ENCODE measurements at regions not wholly inside any gene's neighbourhood (a gene's known extent, or its start where the extent isn't known, plus 50 kb on each side); places are given as distances from the start of the nearest gene placed in this dataset.
"Not testable (repeated sequence)": the region's sequence is repeated elsewhere in the genome, so short reads cannot be mapped to it uniquely, and the experiment has no call there.

GRCh38 chr22:11288246-11289220, 4239.5 kb upstream of the OR11H1 start:
- TF ChIP-seq, protein P1, sequence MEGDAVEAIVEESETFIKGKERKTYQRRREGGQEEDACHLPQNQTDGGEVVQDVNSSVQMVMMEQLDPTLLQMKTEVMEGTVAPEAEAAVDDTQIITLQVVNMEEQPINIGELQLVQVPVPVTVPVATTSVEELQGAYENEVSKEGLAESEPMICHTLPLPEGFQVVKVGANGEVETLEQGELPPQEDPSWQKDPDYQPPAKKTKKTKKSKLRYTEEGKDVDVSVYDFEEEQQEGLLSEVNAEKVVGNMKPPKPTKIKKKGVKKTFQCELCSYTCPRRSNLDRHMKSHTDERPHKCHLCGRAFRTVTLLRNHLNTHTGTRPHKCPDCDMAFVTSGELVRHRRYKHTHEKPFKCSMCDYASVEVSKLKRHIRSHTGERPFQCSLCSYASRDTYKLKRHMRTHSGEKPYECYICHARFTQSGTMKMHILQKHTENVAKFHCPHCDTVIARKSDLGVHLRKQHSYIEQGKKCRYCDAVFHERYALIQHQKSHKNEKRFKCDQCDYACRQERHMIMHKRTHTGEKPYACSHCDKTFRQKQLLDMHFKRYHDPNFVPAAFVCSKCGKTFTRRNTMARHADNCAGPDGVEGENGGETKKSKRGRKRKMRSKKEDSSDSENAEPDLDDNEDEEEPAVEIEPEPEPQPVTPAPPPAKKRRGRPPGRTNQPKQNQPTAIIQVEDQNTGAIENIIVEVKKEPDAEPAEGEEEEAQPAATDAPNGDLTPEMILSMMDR (IDR thresholded peaks at IDR 0.05) = not testable (repeated sequence)
- not testable (repeated sequence) for TF ChIP-seq REST (IDR thresholded peaks at IDR 0.05; ENCODE audit: insufficient read depth in 1 of 2, low read depth in 2 of 2, low read length in 1 of 2); SIN3A (IDR thresholded peaks at IDR 0.05; ENCODE audit: borderline replicate concordance, insufficient read depth, low read depth, low read length); POLR2AphosphoS5 (IDR thresholded peaks at IDR 0.05; ENCODE audit: low read depth, low read length); TCF7L2 (IDR thresholded peaks at IDR 0.05; ENCODE audit: low read depth, low read length)
